ENCODE measurements at regions not wholly inside any gene's neighbourhood (a gene's known extent, or its start where the extent isn't known, plus 50 kb on each side); places are given as distances from the start of the nearest gene placed in this dataset.

- DNase-seq (ENCODE audit: low spot score), result no peak
Measured at GRCh38 chr3:99211309-99211708, 309.8 kb upstream of the DCBLD2 start.

- DNase-seq (ENCODE audit: low spot score), result no peak
Measured at GRCh38 chr3:99199021-99199420, 297.5 kb upstream of the DCBLD2 start.

GRCh38 chr3:99191186-99191585, 289.7 kb upstream of the DCBLD2 start:
- no peak for DNase-seq (ENCODE audit: low spot score)

GRCh38 chr3:99188936-99189335, 287.4 kb upstream of the DCBLD2 start:
- no peak for DNase-seq (ENCODE audit: low spot score)

- DNase-seq (ENCODE audit: low spot score), result no peak
Measured at GRCh38 chr3:99186016-99186415, 284.5 kb upstream of the DCBLD2 start.

- DNase-seq (ENCODE audit: low spot score), result no peak
Measured at GRCh38 chr3:99176169-99176964, 274.9 kb upstream of the DCBLD2 start.

- DNase-seq (ENCODE audit: low spot score), result no peak
Measured at GRCh38 chr3:99175276-99175812, 273.8 kb upstream of the DCBLD2 start.

- peak; percentile 29 for DNase-seq (ENCODE audit: low spot score)
Measured at GRCh38 chr3:99172736-99173657, 271.5 kb upstream of the DCBLD2 start.

GRCh38 chr3:99171800-99172199, 270.3 kb upstream of the DCBLD2 start:
- no peak for DNase-seq (ENCODE audit: low spot score)

- no peak for DNase-seq (ENCODE audit: low spot score)
Measured at GRCh38 chr3:99170867-99171517, 269.5 kb upstream of the DCBLD2 start.

- no peak for DNase-seq (ENCODE audit: low spot score)
Measured at GRCh38 chr3:99167071-99167470, 265.6 kb upstream of the DCBLD2 start.

GRCh38 chr3:99163314-99163713, 261.8 kb upstream of the DCBLD2 start:
- no peak for DNase-seq (ENCODE audit: low spot score)

- DNase-seq (ENCODE audit: low spot score), result no peak
Measured at GRCh38 chr3:99159220-99159762, 257.8 kb upstream of the DCBLD2 start.

GRCh38 chr3:99145031-99145430, 243.5 kb upstream of the DCBLD2 start:
- DNase-seq (ENCODE audit: low spot score), result no peak

- no peak for DNase-seq (ENCODE audit: low spot score)
Measured at GRCh38 chr3:99143493-99143892, 242.0 kb upstream of the DCBLD2 start.

- DNase-seq (ENCODE audit: low spot score), result no peak
Measured at GRCh38 chr3:99134986-99135385, 233.5 kb upstream of the DCBLD2 start.

GRCh38 chr3:99131876-99132275, 230.4 kb upstream of the DCBLD2 start:
- no peak for DNase-seq (ENCODE audit: low spot score)

GRCh38 chr3:99128725-99129505, 227.4 kb upstream of the DCBLD2 start:
- no peak for DNase-seq (ENCODE audit: low spot score)

GRCh38 chr3:99128235-99128634, 226.7 kb upstream of the DCBLD2 start:
- DNase-seq (ENCODE audit: low spot score), result no peak

- DNase-seq (ENCODE audit: low spot score), result no peak
Measured at GRCh38 chr3:99126316-99126715, 224.8 kb upstream of the DCBLD2 start.

GRCh38 chr3:99119385-99119784, 217.9 kb upstream of the DCBLD2 start:
- no peak for DNase-seq (ENCODE audit: low spot score)

Data from mucosa of gallbladder (tissue), 1 donor.